WERI-Rb-1 (cell line): ENCODE measurements at regions not wholly inside any gene's neighbourhood (a gene's known extent, or its start where the extent isn't known, plus 50 kb on each side); places are given as distances from the start of the nearest gene placed in this dataset.
"Not testable (repeated sequence)": the region's sequence is repeated elsewhere in the genome, so short reads cannot be mapped to it uniquely, and the experiment has no call there.

ENCODE experiments used
- DNase-seq: peaks from one replicate; pipeline ENCODE4 v3.0.0-alpha.2; 2020
- H3K27ac ChIP-seq: fragments of 250-450 bp; sonication (Bioruptor Pico); 2 replicates; pipeline ENCODE4 v1.5.1; 2020; ENCODE audit warnings: mild to moderate bottlenecking, moderate library complexity
- H3K27me3 ChIP-seq: fragments of 250-450 bp; sonication (Bioruptor Pico); 2 replicates; pipeline ENCODE4 v1.5.1; 2021; ENCODE audit warnings: mild to moderate bottlenecking, low read depth, moderate library complexity; ENCODE audit not compliant: insufficient read depth, severe bottlenecking
- H3K36me3 ChIP-seq: fragments of 250-450 bp; sonication (Bioruptor Pico); 2 replicates; pipeline ENCODE4 v1.5.1; 2020; ENCODE audit warnings: mild to moderate bottlenecking, moderate library complexity
- H3K4me3 ChIP-seq: 2 replicates; pipeline ENCODE4 v1.5.1; 2011; ENCODE audit warnings: low read depth, mild to moderate bottlenecking, control low read depth, low read length
- H3K9me3 ChIP-seq: fragments of 250-450 bp; sonication (Bioruptor Pico); 2 replicates; pipeline ENCODE4 v1.5.1; 2021; ENCODE audit warnings: mild to moderate bottlenecking, moderate library complexity; ENCODE audit not compliant: severe bottlenecking
- CTCF ChIP-seq: IDR thresholded peaks from 2 replicates; pipeline ENCODE4 v1.5.1; 2011; ENCODE audit warnings: low read depth, mild to moderate bottlenecking, control low read depth, inconsistent platforms, low read length

DNA sequence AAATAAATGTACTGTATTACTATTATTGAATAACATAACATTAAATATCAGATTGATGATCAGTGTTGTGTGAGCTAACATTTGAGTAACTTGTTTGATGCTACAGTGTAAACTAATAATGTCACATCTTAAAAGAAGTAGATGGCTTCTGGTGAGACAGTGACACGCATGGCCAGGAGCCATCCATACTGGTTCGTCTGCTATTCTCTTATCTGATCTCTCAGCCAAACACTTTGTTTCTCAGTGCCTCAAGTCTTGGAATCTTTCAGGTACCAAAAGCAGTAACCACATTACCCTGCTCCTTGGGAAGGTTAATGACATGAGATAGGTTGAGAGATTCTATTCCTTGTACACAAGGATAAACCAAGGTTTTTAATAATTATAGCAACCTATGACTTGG, 198.1 kb upstream of the IGFBP7 start:
- TF ChIP-seq CTCF: no peak
- no peaks in the 10 kb centered on the region for H3K9me3 ChIP-seq
- no peak overlapping the region for H3K4me3 ChIP-seq
- no peaks in the 10 kb centered on the region for H3K36me3 ChIP-seq
- no peak overlapping the region for H3K27ac ChIP-seq
- H3K27me3 ChIP-seq: no peaks in the 10 kb centered on the region
- DNase-seq: no peak

GRCh38 chr4:57305836-57306235, 195.7 kb upstream of the IGFBP7 start:
- no peaks in the 10 kb centered on the region for H3K9me3 ChIP-seq
- no peak overlapping the region for H3K27ac ChIP-seq
- H3K27me3 ChIP-seq: no peaks in the 10 kb centered on the region
- no peak for TF ChIP-seq CTCF
- H3K4me3 ChIP-seq: no peak overlapping the region
- no peaks in the 10 kb centered on the region for H3K36me3 ChIP-seq
- no peak for DNase-seq

DNA sequence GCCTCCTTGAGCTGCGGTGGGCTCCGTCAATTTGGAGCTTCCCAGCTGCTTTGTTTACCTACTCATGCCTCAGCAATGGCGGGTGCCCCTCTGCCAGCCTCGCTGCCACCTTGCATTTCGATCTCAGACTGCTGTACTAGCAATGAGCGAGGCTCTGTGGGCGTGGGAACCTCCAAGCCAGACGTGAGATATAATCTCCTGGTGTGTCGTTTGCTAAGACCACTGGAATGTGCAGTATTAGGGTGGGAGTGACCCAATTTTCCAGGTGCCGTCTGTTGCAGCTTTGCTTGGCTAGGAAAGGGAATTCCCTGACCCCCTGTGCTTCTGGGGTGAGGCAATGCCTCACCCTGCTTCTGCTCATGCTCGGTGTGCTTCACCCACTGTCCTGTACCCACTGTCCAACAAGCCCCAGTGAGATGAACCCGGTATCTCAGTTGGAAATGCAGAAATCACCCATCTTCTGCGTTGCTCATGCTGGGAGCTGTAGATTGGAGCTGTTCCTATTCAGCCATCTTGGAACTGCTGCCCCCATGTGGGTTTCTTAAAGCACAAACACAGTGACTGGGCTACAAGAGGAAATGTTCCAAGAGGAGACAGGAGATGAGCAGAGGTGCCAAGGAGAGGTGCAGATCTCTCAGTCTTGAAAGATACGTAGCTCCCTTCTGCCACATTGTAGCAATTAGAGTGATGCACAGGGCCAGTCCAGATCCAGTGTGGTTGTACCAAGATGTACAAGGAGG, 193.0 kb upstream of the IGFBP7 start:
- TF ChIP-seq CTCF: no peak
- no peak overlapping the region for H3K27ac ChIP-seq
- H3K27me3 ChIP-seq: no peaks in the 10 kb centered on the region
- H3K36me3 ChIP-seq: no peaks in the 10 kb centered on the region
- peaks cover 7% of the 10 kb centered on the region for H3K9me3 ChIP-seq
- peak; percentile 35 for DNase-seq
- H3K4me3 ChIP-seq: no peak overlapping the region

GRCh38 chr4:57300300-57300699, 190.1 kb upstream of the IGFBP7 start:
- H3K27ac ChIP-seq, H3K36me3 ChIP-seq, H3K27me3 ChIP-seq, H3K9me3 ChIP-seq, DNase-seq, H3K4me3 ChIP-seq: not testable (repeated sequence)

DNA sequence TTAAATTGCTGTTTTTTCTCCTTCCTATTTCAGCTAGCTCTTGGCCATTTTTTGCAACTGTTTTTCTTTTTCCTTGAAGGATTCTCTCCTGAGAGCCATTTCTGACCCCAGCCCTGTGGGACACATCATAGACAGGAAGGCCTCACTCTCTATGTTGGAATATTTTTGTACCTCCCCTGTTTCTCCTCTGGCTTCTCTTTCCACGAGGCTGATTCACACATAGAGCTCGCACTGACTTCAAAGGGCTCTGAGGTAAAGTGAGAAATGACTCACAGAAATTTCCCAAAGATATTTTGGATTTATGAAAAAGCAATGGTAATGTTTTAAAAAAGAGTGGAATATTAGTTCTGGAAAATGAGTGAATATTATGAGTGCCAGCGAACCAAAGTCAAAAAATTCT, 181.7 kb upstream of the IGFBP7 start:
- no peak for TF ChIP-seq CTCF
- no peaks in the 10 kb centered on the region for H3K27me3 ChIP-seq
- no peak for DNase-seq
- H3K9me3 ChIP-seq: no peaks in the 10 kb centered on the region
- no peaks in the 10 kb centered on the region for H3K36me3 ChIP-seq
- H3K27ac ChIP-seq: no peak overlapping the region
- no peak overlapping the region for H3K4me3 ChIP-seq

GRCh38 chr4:57287687-57288604, 177.8 kb upstream of the IGFBP7 start:
- TF ChIP-seq CTCF: no peak
- Histone ChIP-seq H3K9me3 (no peaks in the 10 kb centered on the region), H3K4me3 (no peak overlapping the region), H3K36me3 (no peaks in the 10 kb centered on the region), H3K27ac (no peak overlapping the region), H3K27me3 (no peaks in the 10 kb centered on the region)
- no peak for DNase-seq
